Neural cell (in vitro differentiated cells): ENCODE measurements at regions not wholly inside any gene's neighbourhood (a gene's known extent, or its start where the extent isn't known, plus 50 kb on each side); places are given as distances from the start of the nearest gene placed in this dataset.

Source experiments
- H2AFZ ChIP-seq: fragments of 200-600, 300-800 bp; sonication (generic), shearing (Covaris generic); 2 replicates; pipeline ENCODE4 v1.6.0; 2014; ENCODE audit warnings: low read depth, mild to moderate bottlenecking, antibody characterized with exemption, low read length, moderate library complexity
- H3F3A ChIP-seq: fragments of 200-600 bp; shearing (Covaris generic); 2 replicates; pipeline ENCODE4 v1.6.1; 2016; ENCODE audit warnings: mild to moderate bottlenecking, moderate library complexity, mixed read lengths, antibody characterized with exemption, low read length; ENCODE audit not compliant: insufficient read depth, poor library complexity, severe bottlenecking
- H3K27ac ChIP-seq: fragments of 200-600, 300-800 bp; sonication (generic), shearing (Covaris generic); 2 replicates; pipeline ENCODE4 v1.5.1; 2014; ENCODE audit warnings: mild to moderate bottlenecking, low read length, moderate library complexity
- H3K27me3 ChIP-seq: fragments of 300-800, 200-600 bp; sonication (generic), shearing (Covaris generic); 2 replicates; pipeline ENCODE4 v1.6.0; 2014; ENCODE audit warnings: mild to moderate bottlenecking, low read depth, low read length, moderate library complexity; ENCODE audit not compliant: insufficient read depth
- H3K36me3 ChIP-seq: fragments of 300-800, 200-600 bp; sonication (generic), shearing (Covaris generic); 2 replicates; pipeline ENCODE4 v1.5.1; 2014; ENCODE audit warnings: mild to moderate bottlenecking, antibody characterized with exemption, low read length, moderate library complexity; ENCODE audit not compliant: insufficient read depth
- H3K4me2 ChIP-seq: fragments of 300-800, 200-600 bp; sonication (generic), shearing (Covaris generic); 2 replicates; pipeline ENCODE4 v1.6.0; 2014; ENCODE audit warnings: mild to moderate bottlenecking, low read length
- H3K4me3 ChIP-seq: fragments of 300-800, 200-600 bp; sonication (generic), shearing (Covaris generic); 2 replicates; pipeline ENCODE4 v1.5.1; 2014; ENCODE audit warnings: mild to moderate bottlenecking, low read length, moderate library complexity
- H3K79me2 ChIP-seq: fragments of 200-600 bp; shearing (Covaris generic); replicated peaks from 2 replicates; pipeline ENCODE4 v1.6.0; 2014; ENCODE audit warnings: mild to moderate bottlenecking, low read length, moderate library complexity; ENCODE audit not compliant: insufficient read depth
- H3K9ac ChIP-seq: fragments of 300-800, 200-600 bp; sonication (generic), shearing (Covaris generic); 2 replicates; pipeline ENCODE4 v1.6.1; 2016; ENCODE audit warnings: mild to moderate bottlenecking, low read length, mixed read lengths
- H3K9me2 ChIP-seq: fragments of 200-600 bp; shearing (Covaris generic); 2 replicates; pipeline ENCODE4 v1.6.1; 2016; ENCODE audit warnings: mild to moderate bottlenecking, low read length, mixed read lengths; ENCODE audit not compliant: insufficient read depth
- H3K9me3 ChIP-seq: fragments of 200-600, 300-800 bp; sonication (generic), shearing (Covaris generic); 2 replicates; pipeline ENCODE4 v1.6.1; 2016; ENCODE audit warnings: mild to moderate bottlenecking, mixed run types, low read length, moderate library complexity, mixed read lengths
- H4K20me1 ChIP-seq: fragments of 200-600 bp; shearing (Covaris generic); 2 replicates; pipeline ENCODE4 v1.6.1; 2016; ENCODE audit warnings: mild to moderate bottlenecking, mixed run types; ENCODE audit not compliant: insufficient read depth
- CTCF ChIP-seq: fragments of 450-650 bp; IDR thresholded peaks from 2 replicates; pipeline ENCODE4 v1.5.1; 2014; ENCODE audit warnings: antibody characterized with exemption, mild to moderate bottlenecking, moderate library complexity; ENCODE audit not compliant: poor library complexity, severe bottlenecking
- EP300 ChIP-seq: fragments of 450-650 bp; conservative IDR thresholded peaks from 2 replicates; pipeline ENCODE4 v1.6.1; 2014; ENCODE audit warnings: antibody characterized with exemption, mild to moderate bottlenecking, moderate library complexity; ENCODE audit not compliant: poor library complexity, severe bottlenecking
- EZH2 ChIP-seq: fragments of 200-600, 300-800 bp; shearing (Covaris generic), sonication (generic); IDR thresholded peaks from 2 replicates; pipeline ENCODE4 v1.6.1; 2014; ENCODE audit warnings: antibody characterized with exemption, low read length, borderline replicate concordance, mild to moderate bottlenecking; ENCODE audit not compliant: insufficient read depth, poor library complexity, severe bottlenecking
- MXI1 ChIP-seq: fragments of 450-650 bp; conservative IDR thresholded peaks from 2 replicates; pipeline ENCODE4 v1.6.1; 2014; ENCODE audit warnings: antibody characterized with exemption, mild to moderate bottlenecking; ENCODE audit not compliant: poor library complexity, severe bottlenecking
- POLR2AphosphoS5 ChIP-seq: IDR thresholded peaks from 2 replicates; pipeline ENCODE4 v1.6.1; 2012
- RAD21 ChIP-seq: fragments of 450-650 bp; conservative IDR thresholded peaks from 2 replicates; pipeline ENCODE4 v1.6.1; 2014; ENCODE audit warnings: antibody characterized with exemption, mild to moderate bottlenecking, moderate library complexity
- REST ChIP-seq: IDR thresholded peaks from 2 replicates; pipeline ENCODE4 v1.6.1; 2012; ENCODE audit warnings: borderline replicate concordance
- SMC3 ChIP-seq: fragments of 450-650 bp; conservative IDR thresholded peaks from 2 replicates; pipeline ENCODE4 v1.6.1; 2014; ENCODE audit warnings: antibody characterized with exemption, mild to moderate bottlenecking, moderate library complexity; ENCODE audit not compliant: poor library complexity
- TAF1 ChIP-seq: IDR thresholded peaks from 2 replicates; pipeline ENCODE4 v1.6.1; 2012; ENCODE audit warnings: low read depth

GRCh38 chr5:19172926-19173470 is 815.0 kb downstream of the CDH18 start:
- no peaks in the 10 kb centered on the region for H3K9me3 ChIP-seq

More at GRCh38 chr5:19172926-19173470, 815.0 kb downstream of the CDH18 start:
- Histone ChIP-seq H3F3A (no peaks in the 10 kb centered on the region), H3K36me3 (no peaks in the 10 kb centered on the region), H3K4me2 (no peak overlapping the region), H3K27me3 (no peaks in the 10 kb centered on the region), H3K9me2 (no peaks in the 10 kb centered on the region), H3K4me3 (no peak overlapping the region), H4K20me1 (no peaks in the 10 kb centered on the region), H3K27ac (no peak overlapping the region), H3K9ac (no peak overlapping the region), H3K79me2 (no peaks in the 10 kb centered on the region), H2AFZ (no peak overlapping the region)
- TF ChIP-seq REST = no peak
- no peak for TF ChIP-seq POLR2AphosphoS5
- no peak for TF ChIP-seq MXI1
- no peak for TF ChIP-seq RAD21
- TF ChIP-seq EP300 = no peak
- TF ChIP-seq TAF1 = no peak
- TF ChIP-seq EZH2 = no peak
- TF ChIP-seq SMC3 = no peak
- no peak for TF ChIP-seq CTCF
